Progenitor cell of endocrine pancreas (in vitro differentiated cells): ENCODE measurements at regions not wholly inside any gene's neighbourhood (a gene's known extent, or its start where the extent isn't known, plus 50 kb on each side); places are given as distances from the start of the nearest gene placed in this dataset.

Experiments used
- DNase-seq: peaks from one replicate; pipeline ENCODE4 v3.0.0; 2021; ENCODE audit warnings: low spot score; ENCODE audit not compliant: unreplicated experiment
- H3K27ac Mint-ChIP-seq: 2 replicates; pipeline ENCODE4 v1.8.0; 2021; ENCODE audit warnings: mild to moderate bottlenecking, moderate library complexity, mixed read lengths
- H3K27me3 Mint-ChIP-seq: 2 replicates; pipeline ENCODE4 v1.8.0; 2021; ENCODE audit warnings: mixed read lengths
- H3K36me3 Mint-ChIP-seq: 2 replicates; pipeline ENCODE4 v1.8.0; 2022; ENCODE audit warnings: mixed read lengths; ENCODE audit not compliant: insufficient read depth
- H3K4me1 Mint-ChIP-seq: 2 replicates; pipeline ENCODE4 v1.8.0; 2021; ENCODE audit warnings: low read depth, mixed read lengths
- H3K4me3 Mint-ChIP-seq: 2 replicates; pipeline ENCODE4 v1.8.0; 2021; ENCODE audit warnings: low read depth, mild to moderate bottlenecking, moderate library complexity, mixed read lengths
- H3K9me3 Mint-ChIP-seq: 2 replicates; pipeline ENCODE4 v1.8.0; 2021; ENCODE audit warnings: low read depth, mixed read lengths
- CTCF ChIP-seq: fragments of 200-600 bp; sonication (generic); IDR thresholded peaks from one replicate; pipeline ENCODE4 v1.5.0; 2021; ENCODE audit warnings: antibody characterized with exemption, mild to moderate bottlenecking; ENCODE audit not compliant: unreplicated experiment

DNA sequence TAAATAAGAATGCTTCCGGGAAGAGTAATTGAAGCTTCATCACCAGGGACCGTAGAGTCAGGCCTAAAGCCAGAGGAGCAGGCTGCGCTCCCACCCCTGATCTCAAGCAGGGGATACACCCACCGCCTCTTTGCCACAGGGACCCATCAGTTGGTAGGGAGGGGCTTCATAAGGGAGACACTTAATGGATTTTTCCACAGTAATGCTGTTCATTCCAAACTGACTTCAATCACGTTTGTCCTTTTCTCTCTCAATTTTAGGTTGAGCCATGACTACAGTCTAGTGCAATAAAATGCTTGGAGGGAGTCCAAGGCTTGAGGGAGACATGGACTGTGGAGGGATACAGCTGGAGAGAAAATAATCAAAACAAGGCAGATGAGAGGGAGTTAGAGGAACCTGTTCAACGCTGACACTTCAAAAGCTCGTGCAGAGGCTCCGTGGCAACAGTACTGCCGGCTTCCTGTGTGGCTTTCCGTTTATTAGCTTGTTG lies 111.5 kb downstream of the SEC16B start:
- Mint-ChIP-seq H3K27me3 (peaks cover 22% of the 10 kb centered on the region), H3K36me3 (peaks cover 2% of the 10 kb centered on the region), H3K4me3 (no peak overlapping the region), H3K4me1 (peaks cover 1% of the 10 kb centered on the region), H3K9me3 (peaks cover 10% of the 10 kb centered on the region), H3K27ac (no peak overlapping the region)
- DNase-seq = no peak
- no peak for TF ChIP-seq CTCF

DNA sequence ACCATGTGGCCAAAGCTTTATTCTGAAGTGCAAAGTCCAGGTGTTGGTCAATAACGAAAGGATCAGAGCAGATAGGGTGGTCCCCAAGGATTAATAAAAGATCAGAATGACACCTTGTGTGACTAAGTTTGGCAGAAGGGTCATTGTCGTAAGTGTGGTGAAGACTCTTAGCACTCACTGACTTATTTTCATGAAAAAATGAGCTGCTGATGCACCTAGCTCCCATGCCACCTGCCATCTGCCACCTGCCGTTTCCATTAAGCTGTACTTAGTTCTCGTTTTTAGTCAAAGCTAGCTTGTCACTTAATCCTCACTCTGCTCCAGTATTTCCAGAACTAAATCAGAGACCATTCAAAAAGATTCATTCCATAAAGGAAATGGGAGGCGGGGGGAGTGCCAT lies 112.6 kb downstream of the SEC16B start:
- H3K27me3 Mint-ChIP-seq = peaks cover 18% of the 10 kb centered on the region
- peaks cover 2% of the 10 kb centered on the region for H3K36me3 Mint-ChIP-seq
- peaks cover 10% of the 10 kb centered on the region for H3K9me3 Mint-ChIP-seq
- H3K27ac Mint-ChIP-seq = no peak overlapping the region
- TF ChIP-seq CTCF = no peak
- peaks cover 1% of the 10 kb centered on the region for H3K4me1 Mint-ChIP-seq
- no peak overlapping the region for H3K4me3 Mint-ChIP-seq
- DNase-seq = no peak

- peaks cover 1% of the 10 kb centered on the region for H3K4me1 Mint-ChIP-seq
- H3K27me3 Mint-ChIP-seq = peaks cover 16% of the 10 kb centered on the region
- H3K4me3 Mint-ChIP-seq = no peak overlapping the region
- H3K9me3 Mint-ChIP-seq = peaks cover 6% of the 10 kb centered on the region
- no peak for DNase-seq
- peaks cover 2% of the 10 kb centered on the region for H3K36me3 Mint-ChIP-seq
- no peak for TF ChIP-seq CTCF
- no peak overlapping the region for H3K27ac Mint-ChIP-seq
These were observed 114.9 kb downstream of the SEC16B start for GRCh38 chr1:177854951-177855350.

DNA sequence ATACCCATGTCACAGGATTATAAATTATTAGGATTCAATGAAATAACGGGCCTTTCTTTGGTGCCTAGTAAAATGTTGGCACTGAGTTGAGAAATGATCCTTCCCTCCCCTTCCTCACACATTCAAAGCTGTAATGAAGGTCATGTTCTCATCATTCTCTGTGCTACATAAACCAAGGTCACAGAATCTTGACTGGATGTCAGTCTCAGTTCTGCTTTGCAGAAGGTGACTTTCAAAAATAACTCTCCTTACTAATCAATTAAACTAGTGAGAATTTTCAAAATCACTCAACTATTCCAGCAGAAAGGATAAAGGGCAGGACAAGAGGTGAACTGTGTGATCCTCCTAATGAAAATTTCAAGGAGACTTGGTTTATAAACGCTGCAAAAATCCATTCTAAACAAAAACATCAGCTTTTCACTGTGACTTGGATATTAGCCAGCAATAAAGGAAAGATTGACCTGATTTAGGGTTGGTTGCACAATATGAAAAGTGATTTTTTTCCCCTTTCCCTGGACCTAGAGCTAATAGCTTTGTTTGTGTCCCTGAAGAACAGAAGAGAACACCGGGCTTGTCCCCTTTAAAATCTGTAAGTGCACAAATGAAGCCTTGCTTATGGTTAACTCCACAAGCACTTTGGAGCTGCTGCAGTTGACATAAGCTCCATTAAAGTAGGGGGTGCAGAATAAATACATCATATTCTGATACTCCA lies 120.1 kb downstream of the SEC16B start:
- no peak for TF ChIP-seq CTCF
- peaks cover 2% of the 10 kb centered on the region for H3K36me3 Mint-ChIP-seq
- H3K27me3 Mint-ChIP-seq = peaks cover 24% of the 10 kb centered on the region
- H3K4me3 Mint-ChIP-seq = no peak overlapping the region
- H3K27ac Mint-ChIP-seq = no peak overlapping the region
- peaks cover 6% of the 10 kb centered on the region for H3K9me3 Mint-ChIP-seq
- H3K4me1 Mint-ChIP-seq = no peaks in the 10 kb centered on the region
- DNase-seq = no peak

GRCh38 chr1:177849130-177849529 lies 120.7 kb downstream of the SEC16B start:
- H3K9me3 Mint-ChIP-seq = peaks cover 4% of the 10 kb centered on the region
- no peak for DNase-seq
- peaks cover 24% of the 10 kb centered on the region for H3K27me3 Mint-ChIP-seq
- TF ChIP-seq CTCF = no peak
- no peak overlapping the region for H3K4me3 Mint-ChIP-seq
- no peak overlapping the region for H3K27ac Mint-ChIP-seq
- H3K36me3 Mint-ChIP-seq = peaks cover under 1% of the 10 kb centered on the region
- no peaks in the 10 kb centered on the region for H3K4me1 Mint-ChIP-seq
